IPS-20b (cell line): ENCODE measurements at regions not wholly inside any gene's neighbourhood (a gene's known extent, or its start where the extent isn't known, plus 50 kb on each side); places are given as distances from the start of the nearest gene placed in this dataset.

Experiments used
- H3K27ac ChIP-seq: one replicate; pipeline ENCODE4 v1.5.1; 2013; ENCODE audit warnings: low read length
- H3K27me3 ChIP-seq: 2 replicates; pipeline ENCODE4 v1.6.1; 2013; ENCODE audit warnings: mild to moderate bottlenecking, low read length, inconsistent platforms; ENCODE audit not compliant: insufficient read depth
- H3K36me3 ChIP-seq: 2 replicates; pipeline ENCODE4 v1.6.1; 2013; ENCODE audit warnings: low read depth, mild to moderate bottlenecking, inconsistent platforms, low read length, moderate library complexity; ENCODE audit not compliant: insufficient read depth
- H3K4me1 ChIP-seq: 2 replicates; pipeline ENCODE4 v1.6.1; 2013; ENCODE audit warnings: mild to moderate bottlenecking, control low read depth, inconsistent platforms, low read length, moderate library complexity; ENCODE audit not compliant: insufficient read depth
- H3K4me3 ChIP-seq: 2 replicates; pipeline ENCODE4 v1.5.1; 2013; ENCODE audit warnings: mild to moderate bottlenecking, low read length, inconsistent platforms
- H3K9ac ChIP-seq: 2 replicates; pipeline ENCODE4 v1.6.1; 2013; ENCODE audit warnings: low read depth, mild to moderate bottlenecking, inconsistent platforms, low read length, moderate library complexity
- H3K9me3 ChIP-seq: 2 replicates; pipeline ENCODE4 v1.6.1; 2013; ENCODE audit warnings: mild to moderate bottlenecking, low read depth, low read length, inconsistent platforms; ENCODE audit not compliant: insufficient read depth

DNA sequence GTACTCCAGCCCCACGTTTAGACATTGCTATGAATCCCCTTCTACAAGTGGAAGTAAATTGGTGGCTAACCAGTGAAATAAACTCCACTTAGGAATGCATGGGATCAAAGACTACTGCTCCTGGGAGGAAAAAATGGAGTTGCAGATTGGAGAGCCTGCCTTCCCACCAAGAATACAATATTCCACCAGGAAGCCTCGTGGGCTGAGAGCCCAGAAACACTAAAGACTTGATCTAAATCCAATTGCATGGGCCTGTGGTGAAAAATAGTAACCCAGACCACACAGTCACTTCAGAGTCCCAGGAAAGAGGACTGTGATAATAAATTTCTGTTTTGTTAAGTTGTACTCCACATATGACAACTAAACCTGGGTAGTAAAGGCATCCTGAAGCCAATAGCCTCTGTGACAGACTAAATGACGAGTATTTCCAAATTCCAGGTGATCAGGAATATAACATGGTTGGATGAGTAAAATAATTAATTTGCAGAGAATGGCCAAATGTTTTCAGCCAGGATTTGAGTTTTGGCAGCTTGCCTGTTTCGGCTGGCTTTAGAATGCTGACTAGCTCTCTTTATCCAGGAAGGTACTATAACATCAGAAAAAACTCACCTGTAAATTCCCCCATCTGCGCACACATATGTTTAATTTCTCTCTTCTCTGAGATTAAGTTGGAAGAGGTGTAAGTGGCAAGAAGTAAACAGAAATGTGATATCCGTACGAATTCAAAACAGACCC, 480.3 kb downstream of the LIG4 start:
- Histone ChIP-seq H3K4me3 (no peak overlapping the region), H3K4me1 (0 out of 2 replicates have a peak, but pooled peaks cover 4% of the 10 kb centered on the region), H3K27me3 (no peaks in the 10 kb centered on the region), H3K9me3 (no peaks in the 10 kb centered on the region), H3K36me3 (no peaks in the 10 kb centered on the region), H3K27ac (no peak overlapping the region), H3K9ac (no peak overlapping the region)

DNA sequence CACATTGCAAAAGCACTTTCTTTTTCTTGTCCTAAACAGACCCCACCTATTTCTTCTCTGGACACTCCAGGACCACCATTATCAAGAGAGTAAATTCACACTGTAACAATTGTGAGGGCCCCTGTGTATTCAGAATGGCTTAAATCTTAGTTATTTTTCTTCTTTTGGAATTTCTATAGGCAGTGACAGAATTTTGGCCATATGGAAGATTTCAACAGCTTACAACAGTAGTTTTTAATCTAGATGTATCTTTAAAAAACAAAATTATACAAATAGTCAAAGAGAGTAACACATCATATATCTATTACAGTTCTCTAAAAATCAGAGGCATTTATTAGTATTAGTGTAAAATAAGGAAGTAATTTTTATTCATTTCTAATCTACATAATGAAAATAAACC, 482.1 kb downstream of the LIG4 start:
- Histone ChIP-seq H3K27ac (no peak overlapping the region), H3K4me3 (no peak overlapping the region), H3K4me1 (0 out of 2 replicates have a peak, but pooled peaks cover 4% of the 10 kb centered on the region), H3K27me3 (no peaks in the 10 kb centered on the region), H3K36me3 (no peaks in the 10 kb centered on the region), H3K9ac (no peak overlapping the region), H3K9me3 (no peaks in the 10 kb centered on the region)

DNA sequence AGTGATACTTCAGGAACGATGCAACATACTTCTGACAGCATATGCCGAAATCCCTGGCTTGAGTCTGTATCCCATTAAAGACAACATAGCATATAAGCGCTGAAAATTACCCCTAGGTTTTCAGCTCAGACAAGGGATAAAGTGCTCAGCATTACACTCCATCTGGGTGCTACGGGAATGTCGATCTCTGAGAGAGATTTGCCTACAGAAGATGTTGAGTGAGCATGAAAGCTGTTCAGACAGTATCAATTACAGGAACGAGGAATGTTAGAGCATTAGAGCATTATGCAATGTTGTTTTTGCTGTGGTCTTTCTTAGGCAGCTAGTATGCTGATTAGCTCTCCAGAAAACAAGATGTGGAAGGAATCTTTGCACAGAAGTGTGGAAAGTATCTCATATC, 484.5 kb downstream of the LIG4 start:
- Histone ChIP-seq H3K36me3 (no peaks in the 10 kb centered on the region), H3K9me3 (no peaks in the 10 kb centered on the region), H3K4me1 (no peaks in the 10 kb centered on the region), H3K9ac (no peak overlapping the region), H3K4me3 (no peak overlapping the region), H3K27me3 (no peaks in the 10 kb centered on the region), H3K27ac (no peak overlapping the region)

DNA sequence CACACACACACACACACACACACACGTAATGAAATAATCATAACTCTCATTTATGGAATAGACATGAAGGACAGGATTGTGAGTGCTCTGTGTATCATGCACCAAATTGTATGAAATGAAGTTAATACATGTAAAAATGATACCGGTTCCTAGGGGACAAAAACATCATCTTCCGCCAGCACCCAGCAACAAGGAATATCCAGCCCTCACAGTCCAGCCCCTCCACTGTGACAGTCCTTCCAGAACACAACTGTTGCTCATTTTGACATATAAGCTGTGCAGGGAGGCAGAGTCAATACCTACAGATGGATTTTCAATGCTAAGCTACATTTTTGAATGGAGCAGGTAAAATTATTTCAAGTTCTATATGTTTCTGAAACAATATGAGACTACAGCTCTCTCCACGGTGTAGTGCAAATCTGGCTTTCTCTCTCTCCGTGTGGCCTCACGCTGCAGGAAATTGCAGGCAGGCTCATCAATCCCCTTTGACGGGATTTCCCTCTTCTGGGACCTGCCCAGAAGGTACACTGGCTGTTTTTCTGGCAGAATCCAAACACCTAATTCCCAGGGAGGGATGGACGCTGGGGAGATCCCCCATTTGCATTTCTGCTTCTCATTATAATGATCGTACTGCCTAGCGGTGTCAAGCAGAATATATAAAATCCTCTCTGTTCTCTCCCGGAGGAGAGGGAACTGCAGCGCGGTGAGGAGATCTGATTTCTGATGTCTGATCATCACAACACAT, 494.0 kb downstream of the LIG4 start:
- Histone ChIP-seq H3K9me3 (no peaks in the 10 kb centered on the region), H3K36me3 (no peaks in the 10 kb centered on the region), H3K27me3 (no peaks in the 10 kb centered on the region), H3K27ac (no peak overlapping the region), H3K4me3 (no peak overlapping the region), H3K9ac (no peak overlapping the region), H3K4me1 (peaks cover 7% of the 10 kb centered on the region; the same call in 1 of the 2 replicates)

DNA sequence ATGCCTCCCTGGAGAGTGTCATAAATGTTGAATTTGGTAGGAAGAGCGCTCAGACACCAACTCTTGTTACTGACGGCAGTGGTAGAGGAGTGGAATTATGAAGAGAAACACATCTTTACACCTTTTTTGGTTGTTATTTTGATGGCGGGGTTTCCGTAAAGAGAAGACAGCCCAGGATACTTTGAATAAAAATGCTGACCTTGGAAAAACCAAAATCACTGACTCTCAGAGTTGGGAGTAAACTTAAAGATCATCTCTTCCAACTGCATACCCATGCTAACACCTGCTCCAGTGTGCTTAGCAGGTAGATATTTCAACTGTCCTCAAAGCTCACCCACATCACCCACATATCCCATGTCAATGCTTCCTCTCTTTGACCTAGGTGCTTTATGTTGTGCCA, 498.6 kb downstream of the LIG4 start:
- Histone ChIP-seq H3K27ac (no peak overlapping the region), H3K9me3 (no peaks in the 10 kb centered on the region), H3K4me3 (no peak overlapping the region), H3K36me3 (no peaks in the 10 kb centered on the region), H3K4me1 (peaks cover 9% of the 10 kb centered on the region; the same call in 1 of the 2 replicates), H3K27me3 (no peaks in the 10 kb centered on the region), H3K9ac (no peak overlapping the region)

DNA sequence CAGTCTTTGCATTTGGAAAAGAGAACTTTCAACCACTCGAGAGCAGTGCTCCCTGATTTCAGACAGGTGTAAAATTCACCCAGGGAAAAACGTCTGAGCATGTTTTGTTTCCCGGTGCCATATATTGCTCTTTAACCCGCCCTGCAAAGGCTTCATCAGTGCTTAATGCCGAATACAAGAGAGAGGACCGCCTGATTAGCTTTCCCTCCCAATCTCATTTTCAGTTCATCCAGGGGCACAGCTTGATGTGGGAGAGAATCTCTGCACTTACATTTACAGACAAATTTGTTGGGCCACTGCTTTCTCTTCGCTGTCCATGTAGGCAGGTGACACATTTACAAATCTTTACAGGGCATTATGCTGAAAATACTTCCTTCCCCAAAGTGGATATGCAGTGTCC, 499.1 kb downstream of the LIG4 start:
- no peaks in the 10 kb centered on the region for H3K36me3 ChIP-seq
- H3K4me3 ChIP-seq: no peak overlapping the region
- peaks cover 5% of the 10 kb centered on the region; the same call in 1 of the 2 replicates for H3K4me1 ChIP-seq
- no peaks in the 10 kb centered on the region for H3K27me3 ChIP-seq
- H3K27ac ChIP-seq: no peak overlapping the region
- H3K9me3 ChIP-seq: no peaks in the 10 kb centered on the region
- H3K9ac ChIP-seq: no peak overlapping the region

DNA sequence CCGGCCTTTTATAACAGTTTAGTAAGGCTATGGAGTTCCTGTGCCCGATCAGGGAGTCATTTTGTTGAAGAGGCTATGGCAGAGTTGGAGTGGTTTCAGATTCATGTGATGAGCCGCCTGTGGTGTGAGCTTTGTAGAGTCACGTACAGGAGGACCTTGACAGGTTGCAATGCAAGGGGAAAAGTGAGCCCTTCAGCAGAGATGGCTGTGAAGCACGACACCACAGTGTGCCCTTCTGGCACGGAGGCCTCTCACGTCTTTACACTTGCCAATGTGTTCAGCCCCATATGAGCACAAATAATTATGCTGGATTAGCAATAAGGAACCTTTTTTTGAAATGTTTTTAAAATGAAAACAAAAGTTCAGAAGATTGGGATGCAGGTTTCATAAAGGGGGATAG, 499.8 kb downstream of the LIG4 start:
- H3K36me3 ChIP-seq: no peaks in the 10 kb centered on the region
- H3K9me3 ChIP-seq: no peaks in the 10 kb centered on the region
- peaks cover 5% of the 10 kb centered on the region; the same call in 1 of the 2 replicates for H3K4me1 ChIP-seq
- H3K27ac ChIP-seq: no peak overlapping the region
- no peak overlapping the region for H3K4me3 ChIP-seq
- H3K9ac ChIP-seq: no peak overlapping the region
- H3K27me3 ChIP-seq: no peaks in the 10 kb centered on the region

DNA sequence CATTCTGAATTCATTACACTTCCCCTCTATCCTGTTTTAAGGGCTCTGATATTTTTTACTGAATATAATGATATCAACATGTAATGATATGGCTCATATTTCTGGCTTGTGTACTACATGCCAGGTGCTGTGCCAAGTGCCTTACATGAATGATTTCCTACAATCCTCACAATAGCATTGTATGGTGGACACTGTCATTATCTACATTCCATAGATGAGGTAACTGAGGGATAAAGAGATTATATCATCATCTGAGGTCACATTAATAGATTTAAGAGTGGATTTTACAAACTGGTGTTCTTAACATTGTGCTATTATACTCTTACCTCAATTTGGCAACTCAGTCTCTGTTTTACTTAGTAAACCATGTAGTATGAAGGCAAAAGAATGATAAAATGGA, 502.0 kb downstream of the LIG4 start:
- Histone ChIP-seq H3K27ac (no peak overlapping the region), H3K4me1 (peaks cover 5% of the 10 kb centered on the region; the same call in 1 of the 2 replicates), H3K36me3 (no peaks in the 10 kb centered on the region), H3K9me3 (no peaks in the 10 kb centered on the region), H3K9ac (no peak overlapping the region), H3K4me3 (no peak overlapping the region), H3K27me3 (no peaks in the 10 kb centered on the region)

DNA sequence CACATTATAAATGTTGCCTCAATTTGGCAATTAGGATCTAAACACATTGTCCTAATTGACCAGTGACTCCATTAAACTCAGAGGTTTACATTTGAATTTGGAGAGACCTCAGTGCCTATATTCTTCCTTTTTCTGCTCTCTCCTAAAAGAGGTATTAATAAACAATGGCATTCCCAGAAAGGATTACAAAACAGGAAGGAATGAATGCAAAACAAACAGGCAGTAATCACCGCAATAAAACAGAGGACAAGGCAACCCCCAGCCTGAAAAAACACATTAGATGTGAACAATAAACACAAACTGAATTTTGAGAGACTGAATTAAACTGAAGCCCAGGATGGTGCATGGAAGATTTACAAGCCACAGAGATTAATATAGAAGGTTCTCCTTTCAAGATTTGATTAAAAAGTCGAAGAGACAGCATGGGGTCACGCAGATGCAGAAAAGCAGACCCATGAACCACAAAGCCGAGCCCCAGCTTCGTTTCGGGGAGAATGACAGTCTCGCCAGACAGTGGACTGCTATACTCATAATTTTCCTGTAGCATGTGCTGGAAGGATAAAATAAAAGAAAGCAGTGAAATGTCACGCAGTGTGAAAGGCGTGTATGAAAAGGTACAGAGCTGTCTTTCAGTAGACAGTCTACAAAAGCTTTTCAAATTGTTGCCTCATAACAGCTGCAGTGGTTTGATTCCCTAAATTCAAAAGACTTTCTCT, 503.0 kb downstream of the LIG4 start:
- Histone ChIP-seq H3K4me3 (no peak overlapping the region), H3K4me1 (peaks cover 5% of the 10 kb centered on the region; the same call in 1 of the 2 replicates), H3K9me3 (no peaks in the 10 kb centered on the region), H3K36me3 (no peaks in the 10 kb centered on the region), H3K27me3 (no peaks in the 10 kb centered on the region), H3K27ac (no peak overlapping the region), H3K9ac (no peak overlapping the region)

DNA sequence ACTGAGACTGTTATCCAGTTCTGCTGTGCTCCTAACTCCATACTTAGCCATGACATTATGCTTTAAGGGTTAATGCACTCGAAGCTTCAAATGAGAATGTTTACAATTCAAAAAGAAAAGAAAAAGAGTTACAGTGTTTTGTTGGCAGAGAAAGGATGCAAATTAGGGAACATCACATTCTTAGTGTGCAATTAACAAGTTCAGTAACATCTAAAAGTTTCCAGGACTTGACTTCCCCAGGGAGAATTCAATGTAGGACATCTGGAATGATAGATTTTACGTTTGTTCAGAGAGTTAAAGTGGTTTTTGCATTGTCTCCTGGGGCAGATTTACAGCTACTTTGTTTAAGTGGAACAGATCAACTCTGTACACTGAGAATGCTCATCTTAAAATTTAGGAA, 525.2 kb downstream of the LIG4 start:
- Histone ChIP-seq H3K9me3 (no peaks in the 10 kb centered on the region), H3K36me3 (no peaks in the 10 kb centered on the region), H3K4me1 (peaks cover 11% of the 10 kb centered on the region; the same call in 1 of the 2 replicates), H3K27me3 (no peaks in the 10 kb centered on the region), H3K9ac (no peak overlapping the region), H3K4me3 (no peak overlapping the region), H3K27ac (no peak overlapping the region)

DNA sequence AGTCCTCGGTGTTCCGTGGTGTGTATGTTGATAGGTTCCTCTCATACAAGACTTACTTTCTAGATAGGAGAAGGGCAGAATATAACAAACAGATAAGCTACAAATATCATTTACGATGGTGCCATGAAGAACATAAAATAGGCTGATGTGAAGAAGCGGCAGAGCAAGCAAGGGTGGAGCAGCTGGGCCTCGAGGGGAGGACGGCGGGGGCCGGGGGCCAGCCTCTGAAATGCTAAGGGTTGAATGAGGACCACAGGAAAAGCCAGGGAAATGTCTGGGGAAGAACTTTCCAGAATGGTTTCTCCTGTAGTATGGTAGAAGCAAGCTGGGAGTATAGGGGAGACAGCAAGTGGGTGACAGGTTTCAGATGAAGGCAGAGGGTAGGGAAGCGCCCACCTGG, 529.5 kb downstream of the LIG4 start:
- Histone ChIP-seq H3K27me3 (no peaks in the 10 kb centered on the region), H3K27ac (no peak overlapping the region), H3K36me3 (no peaks in the 10 kb centered on the region), H3K4me1 (peaks cover 11% of the 10 kb centered on the region; the same call in 1 of the 2 replicates), H3K9me3 (no peaks in the 10 kb centered on the region), H3K9ac (no peak overlapping the region), H3K4me3 (no peak overlapping the region)
